ENCODE measurements at regions not wholly inside any gene's neighbourhood (a gene's known extent, or its start where the extent isn't known, plus 50 kb on each side); places are given as distances from the start of the nearest gene placed in this dataset.

DNA sequence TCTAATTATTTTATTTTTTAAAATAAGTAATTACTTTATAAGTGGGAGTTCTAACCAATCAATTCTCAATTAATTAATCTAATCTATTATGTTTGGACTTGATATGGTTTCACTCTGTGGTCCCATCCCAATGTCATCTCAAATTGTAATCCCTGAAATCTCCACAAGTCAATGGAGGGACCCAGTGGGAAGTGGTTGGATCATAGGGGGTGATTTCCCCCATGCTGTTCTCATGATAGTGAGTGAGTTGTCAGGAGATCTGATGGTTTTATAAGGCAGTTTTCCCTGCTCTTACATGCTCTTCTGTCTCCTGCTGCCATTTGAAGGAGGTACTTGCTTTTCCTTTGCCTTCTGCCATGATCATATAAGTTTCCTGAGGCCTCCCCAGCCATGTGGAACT lies 836.1 kb downstream of the GALC start:
- no peak for TF ChIP-seq POLR2A (IDR thresholded peaks at IDR 0.05)
- TF ChIP-seq, protein P1, sequence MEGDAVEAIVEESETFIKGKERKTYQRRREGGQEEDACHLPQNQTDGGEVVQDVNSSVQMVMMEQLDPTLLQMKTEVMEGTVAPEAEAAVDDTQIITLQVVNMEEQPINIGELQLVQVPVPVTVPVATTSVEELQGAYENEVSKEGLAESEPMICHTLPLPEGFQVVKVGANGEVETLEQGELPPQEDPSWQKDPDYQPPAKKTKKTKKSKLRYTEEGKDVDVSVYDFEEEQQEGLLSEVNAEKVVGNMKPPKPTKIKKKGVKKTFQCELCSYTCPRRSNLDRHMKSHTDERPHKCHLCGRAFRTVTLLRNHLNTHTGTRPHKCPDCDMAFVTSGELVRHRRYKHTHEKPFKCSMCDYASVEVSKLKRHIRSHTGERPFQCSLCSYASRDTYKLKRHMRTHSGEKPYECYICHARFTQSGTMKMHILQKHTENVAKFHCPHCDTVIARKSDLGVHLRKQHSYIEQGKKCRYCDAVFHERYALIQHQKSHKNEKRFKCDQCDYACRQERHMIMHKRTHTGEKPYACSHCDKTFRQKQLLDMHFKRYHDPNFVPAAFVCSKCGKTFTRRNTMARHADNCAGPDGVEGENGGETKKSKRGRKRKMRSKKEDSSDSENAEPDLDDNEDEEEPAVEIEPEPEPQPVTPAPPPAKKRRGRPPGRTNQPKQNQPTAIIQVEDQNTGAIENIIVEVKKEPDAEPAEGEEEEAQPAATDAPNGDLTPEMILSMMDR (IDR thresholded peaks at IDR 0.05) = no peak

Measured in thyroid gland (tissue), 4 donors.